ENCODE measurements at regions not wholly inside any gene's neighbourhood (a gene's known extent, or its start where the extent isn't known, plus 50 kb on each side); places are given as distances from the start of the nearest gene placed in this dataset.

- WGBS (ENCODE audit: insufficient coverage): 95% methylated on average over 5 of the region's 6 CpGs
- Mint-ChIP-seq H3K27ac (no peak overlapping the region), H3K4me3 (no peak overlapping the region), H3K36me3 (no peaks in the 10 kb centered on the region), H3K9me3 (peaks cover 5 to 7% of the 10 kb centered on the region in 2 donors), H3K4me1 (no peaks in the 10 kb centered on the region), H3K27me3 (ENCODE audit: low read depth in 2 of 2) (no peaks in the 10 kb centered on the region)
- intact Hi-C loops (cut with micrococcal nuclease): no loop called here
- no peaks in the 10 kb centered on the region for H3K9me3 ChIP-seq (ENCODE audit: control insufficient read depth, insufficient read depth, low read length)
- no peaks in the 10 kb centered on the region for H3K27me3 ChIP-seq (ENCODE audit: control insufficient read depth, insufficient read depth, low read length)
- no peak overlapping the region for H3K27ac ChIP-seq (ENCODE audit: low read length)
- no peak overlapping the region for H3K4me3 ChIP-seq (ENCODE audit: low read length)
- H3K4me1 ChIP-seq (ENCODE audit: control insufficient read depth, insufficient read depth, low read length): no peaks in the 10 kb centered on the region
- no peaks in the 10 kb centered on the region for H3K36me3 ChIP-seq (ENCODE audit: control insufficient read depth, insufficient read depth, low read length)
- TF ChIP-seq CTCF (IDR thresholded peaks at IDR 0.05): no peak
- DNase-seq: no peak
- ATAC-seq: no peak
Measured at GRCh38 chr15:35857567-35858226, 311.7 kb upstream of the DPH6 start.

- Histone ChIP-seq H3K36me3 (ENCODE audit: control insufficient read depth, insufficient read depth, low read length) (no peaks in the 10 kb centered on the region), H3K4me1 (ENCODE audit: control insufficient read depth, insufficient read depth, low read length) (no peaks in the 10 kb centered on the region), H3K9me3 (ENCODE audit: control insufficient read depth, insufficient read depth, low read length) (no peaks in the 10 kb centered on the region), H3K4me3 (ENCODE audit: low read length) (no peak overlapping the region), H3K27me3 (ENCODE audit: control insufficient read depth, insufficient read depth, low read length) (no peaks in the 10 kb centered on the region), H3K27ac (ENCODE audit: low read length) (no peak overlapping the region)
- no peak for DNase-seq
- H3K27ac Mint-ChIP-seq: no peak overlapping the region
- no peaks in the 10 kb centered on the region for H3K4me1 Mint-ChIP-seq
- 80% methylated on average over 2 of the region's 3 CpGs for WGBS (ENCODE audit: insufficient coverage)
- H3K27me3 Mint-ChIP-seq (ENCODE audit: low read depth in 2 of 2): no peaks in the 10 kb centered on the region
- H3K9me3 Mint-ChIP-seq: peaks cover 5 to 9% of the 10 kb centered on the region in 2 donors
- no peaks in the 10 kb centered on the region for H3K36me3 Mint-ChIP-seq
- no peak for ATAC-seq
- no peak overlapping the region for H3K4me3 Mint-ChIP-seq
- TF ChIP-seq CTCF (IDR thresholded peaks at IDR 0.05): no peak
- intact Hi-C loops (cut with micrococcal nuclease): no loop called here
Measured at GRCh38 chr15:35858707-35859106, 312.7 kb upstream of the DPH6 start.

GRCh38 chr15:35863655-35864054 is 317.7 kb upstream of the DPH6 start:
- WGBS (ENCODE audit: insufficient coverage): no CpG with 5 or more reads among the region's 2 CpGs
- ATAC-seq: no peak
- TF ChIP-seq CTCF (IDR thresholded peaks at IDR 0.05): no peak
- Histone ChIP-seq H3K4me1 (ENCODE audit: control insufficient read depth, insufficient read depth, low read length) (no peaks in the 10 kb centered on the region), H3K9me3 (ENCODE audit: control insufficient read depth, insufficient read depth, low read length) (no peaks in the 10 kb centered on the region), H3K27ac (ENCODE audit: low read length) (no peak overlapping the region), H3K36me3 (ENCODE audit: control insufficient read depth, insufficient read depth, low read length) (no peaks in the 10 kb centered on the region), H3K4me3 (ENCODE audit: low read length) (no peak overlapping the region), H3K27me3 (ENCODE audit: control insufficient read depth, insufficient read depth, low read length) (no peaks in the 10 kb centered on the region)
- intact Hi-C loops (cut with micrococcal nuclease): no loop called here
- H3K27ac Mint-ChIP-seq: no peak overlapping the region
- H3K36me3 Mint-ChIP-seq: no peaks in the 10 kb centered on the region
- no peaks in the 10 kb centered on the region for H3K27me3 Mint-ChIP-seq (ENCODE audit: low read depth in 2 of 2)
- H3K4me3 Mint-ChIP-seq: no peak overlapping the region
- DNase-seq: no peak
- H3K4me1 Mint-ChIP-seq: no peaks in the 10 kb centered on the region
- H3K9me3 Mint-ChIP-seq: peaks cover 5 to 11% of the 10 kb centered on the region in 2 donors

- H3K36me3 Mint-ChIP-seq: no peaks in the 10 kb centered on the region
- no peak overlapping the region for H3K27ac ChIP-seq (ENCODE audit: low read length)
- no peaks in the 10 kb centered on the region for H3K27me3 Mint-ChIP-seq (ENCODE audit: low read depth in 2 of 2)
- no peak overlapping the region for H3K4me3 Mint-ChIP-seq
- H3K36me3 ChIP-seq (ENCODE audit: control insufficient read depth, insufficient read depth, low read length): no peaks in the 10 kb centered on the region
- H3K4me3 ChIP-seq (ENCODE audit: low read length): no peak overlapping the region
- DNase-seq (no peak), ATAC-seq (no peak)
- no peak for TF ChIP-seq CTCF (IDR thresholded peaks at IDR 0.05)
- H3K4me1 Mint-ChIP-seq: no peaks in the 10 kb centered on the region
- WGBS (ENCODE audit: insufficient coverage): 90% methylated on average over 4 of the region's 4 CpGs
- H3K4me1 ChIP-seq (ENCODE audit: control insufficient read depth, insufficient read depth, low read length): no peaks in the 10 kb centered on the region
- H3K27me3 ChIP-seq (ENCODE audit: control insufficient read depth, insufficient read depth, low read length): no peaks in the 10 kb centered on the region
- no peak overlapping the region for H3K27ac Mint-ChIP-seq
- peaks cover 9% of the 10 kb centered on the region in 2 donors for H3K9me3 Mint-ChIP-seq
- intact Hi-C loops (cut with micrococcal nuclease): no loop called here
- H3K9me3 ChIP-seq (ENCODE audit: control insufficient read depth, insufficient read depth, low read length): no peaks in the 10 kb centered on the region
Measured at GRCh38 chr15:35867356-35867755, 321.4 kb upstream of the DPH6 start.

All from natural killer cell (primary cell).